ENCODE measurements at regions not wholly inside any gene's neighbourhood (a gene's known extent, or its start where the extent isn't known, plus 50 kb on each side); places are given as distances from the start of the nearest gene placed in this dataset.

DNA sequence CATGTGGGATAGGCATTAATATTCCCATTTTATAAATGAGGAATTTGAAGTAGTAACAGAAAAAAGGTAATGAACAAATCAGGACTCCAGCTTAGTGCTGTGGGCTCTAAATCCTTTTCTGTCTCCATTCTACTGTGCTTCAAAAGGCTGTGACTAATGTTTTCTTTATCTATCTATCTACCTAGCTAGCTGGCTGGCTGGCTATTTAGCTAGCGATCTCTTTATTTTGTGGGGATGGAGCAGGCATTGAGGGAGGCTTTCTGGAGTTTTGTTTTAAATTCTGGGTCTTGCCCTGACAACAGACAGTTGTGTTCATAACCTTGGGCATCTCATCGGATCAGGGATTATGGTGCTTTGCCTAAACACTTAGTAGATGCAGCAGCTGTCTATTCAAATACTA, 139.2 kb downstream of the SOX4 start:
- DNase-seq (no peak), ATAC-seq (no peak)
- no peaks in the 10 kb centered on the region for H3K27me3 ChIP-seq
- H3K9me3 ChIP-seq = no peaks in the 10 kb centered on the region
- H3K4me1 ChIP-seq = peaks cover 6% of the 10 kb centered on the region
- TF ChIP-seq POLR2A (IDR thresholded peaks at IDR 0.05) = no peak
- TF ChIP-seq, protein P1, sequence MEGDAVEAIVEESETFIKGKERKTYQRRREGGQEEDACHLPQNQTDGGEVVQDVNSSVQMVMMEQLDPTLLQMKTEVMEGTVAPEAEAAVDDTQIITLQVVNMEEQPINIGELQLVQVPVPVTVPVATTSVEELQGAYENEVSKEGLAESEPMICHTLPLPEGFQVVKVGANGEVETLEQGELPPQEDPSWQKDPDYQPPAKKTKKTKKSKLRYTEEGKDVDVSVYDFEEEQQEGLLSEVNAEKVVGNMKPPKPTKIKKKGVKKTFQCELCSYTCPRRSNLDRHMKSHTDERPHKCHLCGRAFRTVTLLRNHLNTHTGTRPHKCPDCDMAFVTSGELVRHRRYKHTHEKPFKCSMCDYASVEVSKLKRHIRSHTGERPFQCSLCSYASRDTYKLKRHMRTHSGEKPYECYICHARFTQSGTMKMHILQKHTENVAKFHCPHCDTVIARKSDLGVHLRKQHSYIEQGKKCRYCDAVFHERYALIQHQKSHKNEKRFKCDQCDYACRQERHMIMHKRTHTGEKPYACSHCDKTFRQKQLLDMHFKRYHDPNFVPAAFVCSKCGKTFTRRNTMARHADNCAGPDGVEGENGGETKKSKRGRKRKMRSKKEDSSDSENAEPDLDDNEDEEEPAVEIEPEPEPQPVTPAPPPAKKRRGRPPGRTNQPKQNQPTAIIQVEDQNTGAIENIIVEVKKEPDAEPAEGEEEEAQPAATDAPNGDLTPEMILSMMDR (IDR thresholded peaks at IDR 0.05) = no peak
- no peak overlapping the region for H3K4me3 ChIP-seq
- peak overlapping the region in 1 of 4 donors; percentile 69 for H3K27ac ChIP-seq
- H3K36me3 ChIP-seq (replicated peaks in 1 of 2; ENCODE audit: insufficient read depth in 1 of 2, low read depth in 2 of 2) = no peaks in the 10 kb centered on the region
- intact Hi-C loops (cut with DNase I) = no loop called here
- 56 to 69% methylated on average over 2 of the region's 2 CpGs for WGBS, 2 donors

DNA sequence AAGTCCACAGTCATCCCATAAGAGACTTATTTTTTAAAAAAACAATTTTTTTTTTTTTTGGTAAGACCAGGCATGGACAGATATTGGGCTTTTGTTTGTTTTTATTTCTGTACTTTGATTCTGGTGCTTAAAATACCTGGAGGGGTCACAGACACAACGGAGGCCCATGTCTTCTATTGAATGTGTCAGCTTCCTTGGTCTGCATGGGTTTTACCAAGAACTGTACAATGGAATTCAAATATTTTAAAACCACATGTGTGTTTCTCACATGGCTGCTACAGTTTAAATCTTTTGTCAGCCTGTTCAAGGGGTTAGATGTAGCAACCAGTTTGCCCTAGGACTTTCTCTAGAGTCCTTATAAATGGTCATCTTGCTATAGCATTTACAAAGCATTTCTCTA, 139.8 kb downstream of the SOX4 start:
- peaks cover 6% of the 10 kb centered on the region for H3K4me1 ChIP-seq
- WGBS, 2 donors = 72 to 83% methylated on average over 1 of the region's 1 CpG
- ATAC-seq = no peak

DNA sequence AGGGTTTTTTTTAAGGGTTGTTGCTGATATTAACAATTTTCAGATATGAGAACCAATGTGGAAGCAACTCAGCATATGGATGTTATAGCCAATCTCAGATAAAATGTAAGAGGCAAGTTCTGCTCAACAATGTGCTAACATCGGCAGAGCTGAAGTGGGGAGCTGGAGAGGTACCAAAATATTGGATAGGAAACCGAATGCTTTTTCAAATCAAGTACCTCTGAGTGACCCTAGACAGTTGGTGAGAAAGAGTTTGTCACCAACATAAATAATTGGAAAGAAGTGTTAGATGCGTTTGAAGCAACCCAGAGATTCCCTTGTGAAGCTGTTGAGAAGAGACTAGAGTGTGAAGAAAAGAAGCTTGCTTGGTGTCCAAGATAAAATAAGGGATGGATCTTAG, 140.7 kb downstream of the SOX4 start:
- Histone ChIP-seq H3K27ac (no peak overlapping the region), H3K9me3 (no peaks in the 10 kb centered on the region), H3K36me3 (replicated peaks in 1 of 2; ENCODE audit: insufficient read depth in 1 of 2, low read depth in 2 of 2) (no peaks in the 10 kb centered on the region), H3K27me3 (no peaks in the 10 kb centered on the region), H3K4me3 (no peak overlapping the region), H3K4me1 (peaks cover 8% of the 10 kb centered on the region)
- ATAC-seq = no peak
- no peak for DNase-seq
- intact Hi-C loops (cut with DNase I) = no loop called here
- 73 to 79% methylated on average over 3 of the region's 3 CpGs for WGBS, 2 donors
- no peak for TF ChIP-seq POLR2A (IDR thresholded peaks at IDR 0.05)
- TF ChIP-seq, protein P1 (IDR thresholded peaks at IDR 0.05) = no peak

More for the DNA sequence above, 139.8 kb downstream of the SOX4 start:
- no peak for DNase-seq
- TF ChIP-seq POLR2A (IDR thresholded peaks at IDR 0.05) = no peak
- TF ChIP-seq, protein P1 (IDR thresholded peaks at IDR 0.05) = no peak
- no peaks in the 10 kb centered on the region for H3K27me3 ChIP-seq
- H3K27ac ChIP-seq = no peak overlapping the region
- H3K9me3 ChIP-seq = no peaks in the 10 kb centered on the region
- intact Hi-C loops (cut with DNase I) = no loop called here
- H3K36me3 ChIP-seq (replicated peaks in 1 of 2; ENCODE audit: insufficient read depth in 1 of 2, low read depth in 2 of 2) = no peaks in the 10 kb centered on the region
- H3K4me3 ChIP-seq = no peak overlapping the region

DNA sequence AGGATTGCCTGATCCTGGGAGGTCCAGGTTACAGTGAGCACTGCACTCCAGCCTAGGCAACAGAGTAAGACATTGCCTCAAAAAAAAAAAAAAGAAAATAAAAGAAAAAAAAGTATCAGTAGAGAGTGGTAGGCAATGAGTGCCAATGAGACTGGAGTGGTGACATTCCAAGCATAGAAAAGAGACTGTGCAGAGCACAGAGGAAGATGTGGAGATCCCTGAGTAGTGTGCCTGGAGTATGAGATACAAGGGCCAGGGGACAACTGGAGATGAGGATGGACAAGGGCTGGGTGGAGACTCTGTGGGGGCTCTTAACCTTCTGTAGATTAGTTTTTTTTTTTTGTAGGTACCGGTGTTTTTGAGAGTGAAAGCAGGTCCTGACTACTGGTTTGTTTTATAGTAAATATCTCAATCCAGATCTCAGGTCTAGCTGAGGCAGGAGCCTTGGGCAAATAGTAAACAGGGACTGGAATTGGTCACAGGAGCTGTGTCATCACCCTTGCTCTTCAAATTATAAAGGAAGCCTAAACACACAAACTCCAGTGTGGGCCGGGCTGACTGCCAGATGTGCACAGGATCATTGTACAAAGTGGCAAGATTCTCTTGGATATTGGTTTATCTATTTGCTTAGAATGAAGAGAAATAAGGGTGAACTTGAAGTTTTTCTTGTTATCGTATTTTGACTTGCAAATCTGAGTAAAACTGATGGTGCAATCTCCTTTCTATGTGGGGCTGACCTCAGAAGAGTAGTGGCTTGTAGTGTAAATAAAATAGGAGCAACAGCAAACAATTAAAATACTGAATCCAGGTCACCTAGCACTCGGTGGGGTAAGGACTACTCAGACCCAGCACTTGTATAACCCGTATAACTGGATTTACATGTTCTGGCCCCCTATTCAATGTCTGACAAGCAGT, 144.9 kb downstream of the SOX4 start:
- Histone ChIP-seq H3K4me1 (peaks cover 21% of the 10 kb centered on the region), H3K27ac (peak overlapping the region in 3 of 4 donors; percentile 23 to 59 (median 30)), H3K36me3 (replicated peaks in 1 of 2; ENCODE audit: insufficient read depth in 1 of 2, low read depth in 2 of 2) (no peaks in the 10 kb centered on the region), H3K4me3 (no peak overlapping the region), H3K27me3 (no peaks in the 10 kb centered on the region), H3K9me3 (no peaks in the 10 kb centered on the region)
- 51 to 58% methylated on average over 5 of the region's 5 CpGs for WGBS, 2 donors
- no peak for TF ChIP-seq POLR2A (IDR thresholded peaks at IDR 0.05)
- TF ChIP-seq, protein P1 (IDR thresholded peaks at IDR 0.05) = no peak
- intact Hi-C loops (cut with DNase I) = no loop called here
- peak in 2 of 4 donors; percentile 11 to 24 for DNase-seq
- ATAC-seq = peak; percentile 62
